Panc1 (cell line): ENCODE measurements at regions not wholly inside any gene's neighbourhood (a gene's known extent, or its start where the extent isn't known, plus 50 kb on each side); places are given as distances from the start of the nearest gene placed in this dataset.
A peak's percentile ranks its signal among the peaks of the same experiment; 100 is the strongest.

Source experiments
- ATAC-seq: fragments of 200-7000 bp; cut with Tn5 transposase; 2 replicates; pipeline ENCODE4 v1.9.1; 2020; ENCODE audit warnings: mild to moderate bottlenecking, moderate library complexity
- BruUV-seq: library from RNA; stranded (reverse); fragments of 400-500 nt; replicated peaks from 2 replicates; lab custom pipeline; 2021; lab: Mats Ljungman, UMichigan
- CTCF ChIA-PET: fragments of 300-600 bp; sonication (Branson Sonifier 250); formaldehyde crosslinking; loops from one replicate; lab custom pipeline; 2022; ENCODE audit warnings: antibody characterized with exemption; lab: Charles Lee
- POLR2A ChIA-PET: fragments of 300-600 bp; sonication (Branson Sonifier 250); formaldehyde crosslinking; loops from one replicate; lab custom pipeline; 2022; ENCODE audit warnings: antibody characterized with exemption; lab: Charles Lee
- DNase-seq: peaks from one replicate; pipeline ENCODE4 v3.0.0-alpha.2; 2010; ENCODE audit warnings: low read depth, low spot score
- H3K27ac ChIP-seq: 2 replicates; pipeline ENCODE4 v1.5.1; 2011; ENCODE audit warnings: mild to moderate bottlenecking, low read length, inconsistent platforms
- H3K27me3 ChIP-seq: fragments of 200-500 bp; sonication (Bioruptor generic); 2 replicates; pipeline ENCODE4 v1.6.0; 2014; ENCODE audit warnings: low read length, inconsistent platforms; ENCODE audit not compliant: control insufficient read depth, insufficient read depth
- H3K36me3 ChIP-seq: fragments of 200-500 bp; sonication (Bioruptor generic); 2 replicates; pipeline ENCODE4 v1.5.1; 2014; ENCODE audit warnings: inconsistent platforms, mild to moderate bottlenecking, low read length, moderate library complexity; ENCODE audit not compliant: control insufficient read depth, insufficient read depth
- H3K4me1 ChIP-seq: 2 replicates; pipeline ENCODE4 v1.5.1; 2011; ENCODE audit warnings: inconsistent platforms, mild to moderate bottlenecking, low read length, moderate library complexity; ENCODE audit not compliant: control insufficient read depth, insufficient read depth
- H3K4me3 ChIP-seq, 2 experiments: 2 replicates each; pipeline ENCODE4 v1.5.1; 2011 to 2012; ENCODE audit warnings: low read depth in 2 of 2, low read length in 2 of 2, mild to moderate bottlenecking in 2 of 2, inconsistent platforms in 1 of 2, moderate library complexity in 1 of 2
- H3K9me3 ChIP-seq: fragments of 200-500 bp; sonication (Bioruptor generic); 2 replicates; pipeline ENCODE4 v1.5.1; 2014; ENCODE audit warnings: low read depth, mild to moderate bottlenecking, inconsistent platforms, low read length, moderate library complexity; ENCODE audit not compliant: control insufficient read depth, insufficient read depth
- POLR2AphosphoS5 ChIP-seq: IDR thresholded peaks from 2 replicates; pipeline ENCODE4 v1.6.1; 2012; ENCODE audit warnings: mild to moderate bottlenecking, low read depth, low read length, moderate library complexity
- REST ChIP-seq, 2 experiments: IDR thresholded peaks; 2 replicates each; pipeline ENCODE4 v1.6.1; 2011 to 2012; ENCODE audit warnings: low read depth in 2 of 2, control low read depth in 1 of 2, low read length in 1 of 2, mild to moderate bottlenecking in 1 of 2, moderate library complexity in 1 of 2; ENCODE audit not compliant: insufficient read depth in 1 of 2
- SIN3A ChIP-seq: IDR thresholded peaks from 2 replicates; pipeline ENCODE4 v1.6.1; 2012; ENCODE audit warnings: low read depth, mild to moderate bottlenecking, low read length, moderate library complexity, borderline replicate concordance; ENCODE audit not compliant: insufficient read depth
- TCF7L2 ChIP-seq: IDR thresholded peaks from 2 replicates; pipeline ENCODE4 v1.6.1; 2011; ENCODE audit warnings: mild to moderate bottlenecking, low read depth, low read length, inconsistent platforms
- in situ Hi-C: cut with HindIII; loops from 2 replicates; pipeline ENCODE4 v1.10.0; 2016; ENCODE audit warnings: low sequenced_read_pairs, low pct_unique_long_range_greater_than_20kb
- intact Hi-C: fragments of 100-400 bp; cut with micrococcal nuclease; formaldehyde crosslinking; loops from one replicate; pipeline ENCODE4 v1.10.0; 2022; ENCODE audit not compliant: unreplicated experiment
- TF ChIP-seq, protein P1 (sequence below): fragments of 450-650 bp; IDR thresholded peaks from 2 replicates; pipeline ENCODE4 v1.5.1; 2017; ENCODE audit warnings: mild to moderate bottlenecking

- DNase-seq (no peak), ATAC-seq (no peak)
- no peaks in the 10 kb centered on the region for H3K4me1 ChIP-seq
- ChIA-PET POLR2A (no interaction called here), CTCF (no interaction called here)
- no peak overlapping the region for H3K27ac ChIP-seq
- in situ Hi-C loops: no loop called here
- H3K9me3 ChIP-seq: no peaks in the 10 kb centered on the region
- TF ChIP-seq REST (IDR thresholded peaks at IDR 0.05; ENCODE audit: insufficient read depth in 1 of 2, low read depth in 2 of 2, low read length in 1 of 2): no peak
- TF ChIP-seq POLR2AphosphoS5: no peak
- TF ChIP-seq, protein P1, sequence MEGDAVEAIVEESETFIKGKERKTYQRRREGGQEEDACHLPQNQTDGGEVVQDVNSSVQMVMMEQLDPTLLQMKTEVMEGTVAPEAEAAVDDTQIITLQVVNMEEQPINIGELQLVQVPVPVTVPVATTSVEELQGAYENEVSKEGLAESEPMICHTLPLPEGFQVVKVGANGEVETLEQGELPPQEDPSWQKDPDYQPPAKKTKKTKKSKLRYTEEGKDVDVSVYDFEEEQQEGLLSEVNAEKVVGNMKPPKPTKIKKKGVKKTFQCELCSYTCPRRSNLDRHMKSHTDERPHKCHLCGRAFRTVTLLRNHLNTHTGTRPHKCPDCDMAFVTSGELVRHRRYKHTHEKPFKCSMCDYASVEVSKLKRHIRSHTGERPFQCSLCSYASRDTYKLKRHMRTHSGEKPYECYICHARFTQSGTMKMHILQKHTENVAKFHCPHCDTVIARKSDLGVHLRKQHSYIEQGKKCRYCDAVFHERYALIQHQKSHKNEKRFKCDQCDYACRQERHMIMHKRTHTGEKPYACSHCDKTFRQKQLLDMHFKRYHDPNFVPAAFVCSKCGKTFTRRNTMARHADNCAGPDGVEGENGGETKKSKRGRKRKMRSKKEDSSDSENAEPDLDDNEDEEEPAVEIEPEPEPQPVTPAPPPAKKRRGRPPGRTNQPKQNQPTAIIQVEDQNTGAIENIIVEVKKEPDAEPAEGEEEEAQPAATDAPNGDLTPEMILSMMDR: no peak
- TF ChIP-seq TCF7L2: no peak
- TF ChIP-seq SIN3A: no peak
- no peak overlapping the region for H3K4me3 ChIP-seq
- H3K27me3 ChIP-seq: no peaks in the 10 kb centered on the region
- intact Hi-C loops: no loop called here
- H3K36me3 ChIP-seq: no peaks in the 10 kb centered on the region
- BruUV-seq: no TSS peak
Measured at GRCh38 chr5:67272453-67273130, 76.0 kb upstream of the CD180 start.

DNA sequence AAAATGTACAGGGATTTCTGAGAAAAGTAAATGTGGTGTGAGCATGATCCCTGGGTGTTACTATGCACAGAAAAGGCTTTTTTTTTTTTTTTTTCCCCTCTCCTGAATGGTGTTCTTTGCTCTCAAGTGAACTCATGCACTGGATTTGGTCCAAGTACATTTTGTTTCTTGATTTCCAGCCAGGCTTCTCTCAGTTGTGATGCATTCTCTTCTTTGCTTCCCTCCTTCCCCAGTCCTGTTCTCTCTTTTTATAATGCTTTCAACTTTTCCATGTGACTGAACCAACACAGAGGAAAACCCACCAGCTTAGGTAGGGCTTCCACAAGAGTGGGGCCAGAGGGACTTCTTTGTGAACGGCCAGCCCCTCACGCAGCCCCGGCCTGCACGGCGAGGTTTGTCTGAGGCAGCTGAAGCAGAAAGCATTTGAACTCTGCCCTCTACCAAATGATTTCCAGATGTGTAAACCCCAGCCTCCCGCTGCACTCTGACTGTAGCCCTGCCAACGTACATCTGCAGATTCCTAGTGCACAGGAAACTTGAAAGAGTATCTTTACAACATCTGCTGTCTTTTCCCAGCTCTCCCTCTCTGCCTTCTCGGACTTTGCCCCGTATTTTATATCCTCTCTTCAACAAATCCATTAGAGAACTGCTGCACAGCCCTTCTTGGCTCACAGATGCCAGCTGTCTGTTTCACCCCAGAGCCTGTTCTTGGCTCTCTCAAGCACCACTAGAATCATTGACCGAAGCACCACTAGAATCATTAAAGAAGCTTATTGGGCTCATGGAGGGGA, 71.8 kb upstream of the CD180 start:
- Histone ChIP-seq H3K27ac (no peak overlapping the region), H3K9me3 (no peaks in the 10 kb centered on the region), H3K27me3 (no peaks in the 10 kb centered on the region), H3K4me3 (0 out of 4 replicates have a peak overlapping the region, but pooled peaks of 1 of the 2 experiments have one; percentile 13), H3K4me1 (no peaks in the 10 kb centered on the region), H3K36me3 (no peaks in the 10 kb centered on the region)
- ChIA-PET POLR2A (no interaction called here), CTCF (no interaction called here)
- in situ Hi-C loops: no loop called here
- no peak for TF ChIP-seq POLR2AphosphoS5
- TF ChIP-seq REST (IDR thresholded peaks at IDR 0.05; ENCODE audit: insufficient read depth in 1 of 2, low read depth in 2 of 2, low read length in 1 of 2): no peak
- no peak for TF ChIP-seq SIN3A
- TF ChIP-seq TCF7L2: no peak
- TF ChIP-seq, protein P1: no peak
- intact Hi-C loops: no loop called here
- no peak for DNase-seq
- no TSS peak for BruUV-seq
- no peak; the same call in 1 of the 2 replicates for ATAC-seq
